Suppressor macrophage (primary cell): ENCODE measurements at regions not wholly inside any gene's neighbourhood (a gene's known extent, or its start where the extent isn't known, plus 50 kb on each side); places are given as distances from the start of the nearest gene placed in this dataset.

Source experiments
- DNase-seq, 4 experiments: peaks; one replicate each; pipeline ENCODE4 v3.0.0-alpha.2; 2020 to 2022

DNA sequence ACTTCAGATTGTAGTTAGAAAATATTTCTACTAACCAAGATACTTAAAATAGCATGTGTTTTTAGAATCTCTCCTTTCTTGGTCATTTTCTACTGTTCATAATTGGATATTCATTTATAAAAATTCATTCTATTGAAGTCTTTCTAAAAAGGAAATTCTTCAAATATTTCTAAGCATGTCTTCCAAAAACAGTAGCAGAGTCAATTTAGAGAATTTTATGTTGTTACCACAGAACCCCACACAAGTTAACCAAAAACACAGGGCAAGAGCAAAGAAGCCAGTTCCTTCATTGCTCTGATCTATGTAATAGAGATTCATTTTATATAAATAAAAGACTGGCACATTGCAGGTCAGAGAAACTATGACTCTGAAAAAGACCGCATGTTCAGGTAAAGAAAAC, 345.1 kb upstream of the PITX2 start:
- DNase-seq = no peak

GRCh38 chr4:110970642-110971041, 347.8 kb upstream of the PITX2 start:
- peak; percentile 49 to 63 (median 62) for DNase-seq

GRCh38 chr4:110975338-110975737, 352.5 kb upstream of the PITX2 start:
- no peak for DNase-seq

DNA sequence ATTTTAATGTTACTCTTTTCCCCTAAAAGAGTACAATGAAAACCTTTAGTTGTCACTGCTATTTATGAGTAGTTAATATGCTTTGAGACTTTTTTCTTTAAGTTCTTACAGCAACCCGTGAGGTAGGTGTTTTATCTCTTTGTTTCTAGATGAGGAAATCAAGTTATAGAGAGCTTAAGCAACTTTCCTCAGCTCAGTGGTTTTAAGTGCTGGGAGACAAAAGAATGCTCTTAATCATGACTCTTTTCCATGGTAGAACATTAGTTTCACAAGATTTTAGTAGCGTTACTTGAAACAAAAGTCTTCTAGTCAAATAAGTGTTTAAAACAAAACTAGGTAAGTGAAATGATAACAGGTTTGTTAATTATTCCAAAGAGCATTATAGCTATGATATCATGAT, 354.7 kb upstream of the PITX2 start:
- no peak for DNase-seq

DNA sequence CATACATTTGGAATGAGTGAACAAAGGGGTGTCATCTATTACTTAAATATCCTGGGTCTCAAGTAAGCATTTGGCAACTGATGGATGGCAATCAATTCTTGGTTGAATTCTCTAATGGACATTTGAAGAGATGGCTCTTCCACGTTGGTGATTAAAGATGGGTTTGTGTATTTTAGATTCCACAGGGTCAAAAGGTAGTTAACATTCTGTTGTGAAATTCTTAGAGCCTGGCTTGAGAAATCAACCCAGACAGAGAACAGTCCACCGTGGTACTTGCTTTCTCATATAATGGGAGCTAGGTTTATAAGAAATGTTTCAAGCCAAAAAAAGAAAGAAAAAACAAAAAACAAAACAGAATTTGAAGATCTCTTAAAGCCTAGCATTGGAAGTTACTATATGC, 355.9 kb upstream of the PITX2 start:
- no peak for DNase-seq

DNA sequence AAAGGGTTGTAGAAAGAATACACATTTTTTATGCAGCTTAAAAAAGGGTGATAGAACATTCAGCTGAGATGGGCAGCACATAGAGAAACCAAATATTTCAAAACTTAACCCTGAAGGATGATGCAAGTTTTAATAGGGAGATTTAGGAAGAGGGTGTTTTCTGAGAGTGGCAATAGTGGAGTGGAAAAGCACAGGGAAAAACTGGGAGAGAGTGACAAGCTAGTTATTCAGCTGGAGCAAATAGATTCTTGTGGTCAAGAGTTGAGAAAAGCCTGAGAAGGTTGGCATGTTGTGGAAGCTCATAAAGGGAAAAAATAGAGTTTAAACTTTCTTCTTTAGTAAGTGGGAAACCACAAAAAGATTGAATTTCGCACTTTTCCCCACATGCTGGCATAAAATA, 359.6 kb upstream of the PITX2 start:
- DNase-seq = no peak

GRCh38 chr4:110988722-110989121, 365.8 kb upstream of the PITX2 start:
- DNase-seq = no peak

GRCh38 chr4:110989125-110989524, 366.2 kb upstream of the PITX2 start:
- DNase-seq = no peak

DNA sequence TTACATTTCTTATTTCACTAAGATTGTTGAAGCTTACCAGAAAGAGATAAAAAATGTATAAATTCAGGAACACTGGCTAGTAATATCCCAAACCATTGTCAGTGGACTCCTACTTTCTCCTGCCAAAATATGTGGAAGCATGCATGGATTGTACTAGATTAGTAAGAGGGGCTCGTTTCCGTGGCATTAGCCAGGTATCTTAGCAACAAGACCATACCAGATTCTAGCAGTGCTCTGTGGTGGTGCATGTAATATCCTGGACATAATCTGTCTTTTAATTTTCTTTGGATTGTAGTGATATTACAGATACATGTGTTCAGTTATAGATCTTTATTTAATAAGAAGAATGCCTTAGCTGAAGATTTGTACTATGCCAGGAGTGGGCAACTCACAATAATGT, 371.9 kb upstream of the PITX2 start:
- DNase-seq = no peak

GRCh38 chr4:110998320-110998719, 375.4 kb upstream of the PITX2 start:
- DNase-seq = no peak

DNA sequence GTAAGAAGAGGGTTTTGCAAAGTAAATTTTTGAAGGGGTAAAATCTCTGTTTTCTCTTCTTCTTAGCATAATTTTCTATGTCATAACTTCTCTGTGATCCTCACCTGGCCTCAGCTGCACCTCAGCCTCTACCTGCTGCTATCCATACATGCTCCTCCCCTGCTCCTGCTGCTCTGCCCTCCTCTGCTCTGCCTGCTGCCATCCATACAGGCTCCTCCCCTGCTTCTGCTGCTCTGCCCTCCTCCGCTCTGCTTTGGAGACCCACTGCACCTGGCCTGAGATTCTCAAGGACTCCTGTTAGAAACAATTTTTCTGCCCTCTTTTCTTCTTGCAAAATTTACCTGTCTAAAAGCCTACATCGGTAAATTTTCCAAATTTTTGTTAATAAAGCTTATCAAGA, 388.6 kb upstream of the PITX2 start:
- no peak for DNase-seq

- no peak for DNase-seq
These were observed 391.0 kb upstream of the PITX2 start for GRCh38 chr4:111013846-111014245.

GRCh38 chr4:111014537-111014936, 391.7 kb upstream of the PITX2 start:
- DNase-seq = no peak

DNA sequence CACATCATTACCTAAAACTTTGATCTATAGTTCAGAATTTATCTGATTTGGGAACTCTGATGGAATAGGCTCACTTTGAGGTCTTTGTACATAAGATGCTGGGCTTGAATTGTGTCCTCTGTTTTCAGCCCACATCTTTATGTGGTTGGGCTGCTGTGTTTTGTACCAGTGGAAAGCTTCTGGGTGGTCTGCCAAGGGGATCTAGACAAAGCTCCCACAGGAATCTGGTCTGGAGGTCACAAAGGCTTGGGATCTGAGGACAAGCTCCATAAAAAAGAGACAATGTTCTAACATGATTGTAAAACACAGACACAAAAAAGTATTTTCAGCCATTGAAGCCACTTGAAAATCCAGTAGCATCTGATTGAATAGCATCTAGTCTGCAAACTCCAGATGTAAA, 393.5 kb upstream of the PITX2 start:
- no peak for DNase-seq

DNA sequence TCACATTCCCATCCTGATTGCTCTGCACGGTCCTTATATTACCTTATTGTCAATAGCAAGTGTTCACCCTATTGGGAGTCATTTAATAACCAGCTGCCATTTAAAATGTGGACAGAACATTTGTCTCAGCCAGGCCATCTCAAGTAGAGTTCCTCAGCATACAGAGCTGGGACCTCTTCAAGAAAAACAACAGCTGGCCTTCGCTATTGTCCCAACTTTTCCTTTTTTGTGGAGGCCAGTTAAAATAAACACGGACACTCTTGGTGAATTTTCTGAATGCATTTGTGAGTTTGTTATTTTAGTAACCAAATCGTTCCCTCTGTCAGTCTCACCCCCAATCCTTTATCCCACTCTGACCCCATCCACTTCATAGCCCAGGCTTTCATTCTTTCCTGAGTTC, 395.3 kb upstream of the PITX2 start:
- DNase-seq = no peak

GRCh38 chr4:111020476-111020875, 397.6 kb upstream of the PITX2 start:
- DNase-seq = no peak

DNA sequence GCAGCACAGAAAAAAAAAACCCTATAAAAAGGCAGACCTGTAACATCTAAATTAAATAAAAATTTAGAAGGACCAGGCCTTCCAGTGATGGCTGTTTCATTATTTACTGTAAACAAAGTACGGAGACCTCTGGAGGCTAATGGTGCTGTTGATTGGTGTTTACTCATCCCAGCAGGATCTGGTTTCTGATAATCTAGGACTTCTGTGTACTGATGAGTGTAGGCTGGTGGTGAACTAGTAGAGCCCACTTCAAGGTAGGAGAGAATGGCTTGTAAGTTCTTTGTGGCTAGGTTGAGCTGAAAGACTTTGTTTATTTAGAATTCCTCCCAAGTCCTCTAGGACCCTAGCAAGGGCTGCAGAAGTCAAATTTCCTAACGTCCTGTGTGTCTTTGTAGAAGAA, 398.1 kb upstream of the PITX2 start:
- DNase-seq = no peak

GRCh38 chr4:111022758-111023157, 399.9 kb upstream of the PITX2 start:
- DNase-seq = no peak

- no peak for DNase-seq
These were observed 404.6 kb upstream of the PITX2 start for GRCh38 chr4:111027526-111027925.

- DNase-seq = no peak
These were observed 405.9 kb upstream of the PITX2 start for GRCh38 chr4:111028795-111029194.

- DNase-seq = no peak
These were observed 408.2 kb upstream of the PITX2 start for GRCh38 chr4:111031001-111031579.

DNA sequence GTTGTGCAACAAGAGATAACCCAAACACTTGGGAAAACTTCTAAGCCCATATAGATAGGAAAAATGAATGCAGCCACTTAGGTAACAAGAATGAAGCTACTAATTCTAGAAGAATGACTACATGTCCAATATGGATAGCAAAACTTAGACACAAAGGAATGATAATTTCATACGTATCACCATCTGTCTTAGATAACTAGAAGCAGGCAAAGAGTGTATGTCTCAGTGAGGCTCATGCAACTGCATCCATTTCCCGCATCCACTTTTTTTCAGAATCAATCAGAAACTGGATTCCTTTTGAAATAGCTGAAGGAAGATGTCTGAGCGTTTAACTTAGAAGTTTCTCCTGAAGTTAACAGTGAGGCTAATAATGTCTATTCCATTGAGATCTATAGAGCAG, 408.7 kb upstream of the PITX2 start:
- no peak for DNase-seq

DNA sequence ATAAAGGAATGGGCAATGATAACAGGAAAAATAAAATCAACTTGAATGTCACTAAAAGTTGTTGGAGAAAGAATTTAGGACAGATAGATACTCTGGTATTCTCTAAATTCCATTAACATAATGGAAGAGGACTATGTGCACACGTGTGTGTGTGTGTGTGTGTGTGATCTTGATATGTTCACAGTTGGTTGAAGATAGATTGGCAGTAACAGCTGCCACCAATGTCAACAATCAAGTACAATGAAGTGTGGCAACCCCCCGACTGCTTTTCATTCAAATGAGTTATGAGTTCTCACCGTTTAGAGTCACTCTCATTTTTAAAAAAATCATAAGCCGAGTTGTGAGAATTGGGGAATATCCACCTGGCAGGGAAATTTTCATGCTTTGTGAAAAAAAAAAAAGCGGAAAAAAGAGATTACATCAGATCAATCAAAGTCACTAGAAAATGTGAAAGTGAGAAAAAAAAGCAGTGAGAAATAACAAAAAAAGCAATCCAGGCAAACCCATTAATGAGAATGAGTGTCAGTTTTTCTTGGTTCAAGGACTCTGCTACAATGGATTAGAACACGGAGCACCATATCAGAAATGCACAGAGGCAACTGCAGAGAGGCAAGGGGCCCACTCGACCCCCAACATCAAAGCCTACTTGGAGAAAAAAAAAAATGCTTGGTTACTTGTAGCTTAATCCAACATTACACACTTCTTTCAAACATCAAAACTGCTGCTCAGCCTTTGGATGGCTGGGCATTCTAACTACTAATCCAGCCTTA, 414.9 kb upstream of the PITX2 start:
- no peak for DNase-seq

GRCh38 chr4:111040904-111041303, 418.0 kb upstream of the PITX2 start:
- no peak for DNase-seq

GRCh38 chr4:111043286-111043685, 420.4 kb upstream of the PITX2 start:
- no peak for DNase-seq
